HUES6 (cell line): ENCODE measurements at regions not wholly inside any gene's neighbourhood (a gene's known extent, or its start where the extent isn't known, plus 50 kb on each side); places are given as distances from the start of the nearest gene placed in this dataset.
"Not testable (repeated sequence)": the region's sequence is repeated elsewhere in the genome, so short reads cannot be mapped to it uniquely, and the experiment has no call there.

ENCODE experiments used
- H3K27ac ChIP-seq: 2 replicates; pipeline ENCODE4 v1.7.0; 2013; ENCODE audit warnings: low read depth, mild to moderate bottlenecking, low read length, inconsistent platforms
- H3K27me3 ChIP-seq: 2 replicates; pipeline ENCODE4 v1.6.1; 2013; ENCODE audit warnings: low read length; ENCODE audit not compliant: control insufficient read depth, insufficient read depth
- H3K36me3 ChIP-seq: 2 replicates; pipeline ENCODE4 v1.6.1; 2013; ENCODE audit warnings: low read length; ENCODE audit not compliant: control insufficient read depth, insufficient read depth
- H3K4me1 ChIP-seq: 2 replicates; pipeline ENCODE4 v1.6.1; 2013; ENCODE audit warnings: low read length; ENCODE audit not compliant: control insufficient read depth, insufficient read depth
- H3K4me3 ChIP-seq: 2 replicates; pipeline ENCODE4 v1.5.1; 2013; ENCODE audit warnings: low read depth, low read length
- H3K9ac ChIP-seq: one replicate; pipeline ENCODE4 v1.6.1; 2013; ENCODE audit warnings: mild to moderate bottlenecking, low read length
- H3K9me3 ChIP-seq: 2 replicates; pipeline ENCODE4 v1.6.1; 2013; ENCODE audit warnings: low read depth, low read length; ENCODE audit not compliant: control insufficient read depth, insufficient read depth

GRCh38 chrX:34279866-34280560 lies 147.9 kb upstream of the FAM47A start:
- Histone ChIP-seq H3K27me3 (no peaks in the 10 kb centered on the region), H3K27ac (no peak overlapping the region), H3K9me3 (no peaks in the 10 kb centered on the region), H3K4me3 (no peak overlapping the region), H3K4me1 (no peaks in the 10 kb centered on the region), H3K9ac (no peak overlapping the region), H3K36me3 (no peaks in the 10 kb centered on the region)

- no peak overlapping the region for H3K9ac ChIP-seq
- no peaks in the 10 kb centered on the region for H3K9me3 ChIP-seq
- H3K4me3 ChIP-seq = no peak overlapping the region
- H3K4me1 ChIP-seq = peaks cover 11% of the 10 kb centered on the region; the same call in 1 of the 2 replicates
- no peak overlapping the region for H3K27ac ChIP-seq
- H3K27me3 ChIP-seq = no peaks in the 10 kb centered on the region
- no peaks in the 10 kb centered on the region for H3K36me3 ChIP-seq
Measured at GRCh38 chrX:34275699-34276098, 143.6 kb upstream of the FAM47A start.

GRCh38 chrX:34270434-34270833 lies 138.3 kb upstream of the FAM47A start:
- Histone ChIP-seq H3K27me3 (no peaks in the 10 kb centered on the region), H3K27ac (no peak overlapping the region), H3K36me3 (no peaks in the 10 kb centered on the region), H3K9ac (no peak overlapping the region), H3K4me3 (no peak overlapping the region), H3K4me1 (peaks cover 22% of the 10 kb centered on the region), H3K9me3 (no peaks in the 10 kb centered on the region)

- Histone ChIP-seq H3K4me3 (no peak overlapping the region), H3K27me3 (no peaks in the 10 kb centered on the region; the same call in 1 of the 2 replicates), H3K4me1 (no peaks in the 10 kb centered on the region), H3K9ac (no peak overlapping the region), H3K36me3 (no peaks in the 10 kb centered on the region), H3K27ac (no peak overlapping the region), H3K9me3 (peaks cover 4% of the 10 kb centered on the region; the same call in 1 of the 2 replicates)
Measured at GRCh38 chrX:34238896-34239295, 106.8 kb upstream of the FAM47A start.

GRCh38 chrX:34230156-34230555 lies 98.0 kb upstream of the FAM47A start:
- H3K9me3 ChIP-seq = peaks cover 17% of the 10 kb centered on the region; the same call in 1 of the 2 replicates
- H3K36me3 ChIP-seq, H3K4me3 ChIP-seq, H3K27ac ChIP-seq, H3K9ac ChIP-seq, H3K27me3 ChIP-seq, H3K4me1 ChIP-seq: not testable (repeated sequence)

DNA sequence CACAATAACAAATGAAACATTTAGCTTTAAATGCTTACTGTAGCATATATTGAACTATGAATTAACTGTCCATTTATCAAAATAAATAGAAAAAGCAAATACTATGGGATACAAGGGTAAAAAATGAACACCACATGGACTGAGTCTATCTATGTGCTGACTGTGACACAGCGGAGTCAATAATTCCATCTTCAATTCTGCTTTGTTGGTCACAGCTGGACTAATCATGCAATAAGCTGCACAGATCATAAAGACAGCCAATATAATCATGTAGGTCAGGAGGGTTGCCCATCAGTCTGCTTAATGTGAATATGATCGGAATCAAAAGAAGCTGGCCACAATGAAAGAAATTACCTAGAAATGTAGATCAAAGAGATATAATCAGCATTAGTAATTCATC lies 95.7 kb upstream of the FAM47A start:
- Histone ChIP-seq H3K9me3 (peaks cover 17% of the 10 kb centered on the region; the same call in 1 of the 2 replicates), H3K27ac (no peak overlapping the region), H3K9ac (no peak overlapping the region), H3K4me1 (peaks cover 4% of the 10 kb centered on the region; the same call in 1 of the 2 replicates), H3K27me3 (no peaks in the 10 kb centered on the region), H3K4me3 (no peak overlapping the region), H3K36me3 (no peaks in the 10 kb centered on the region)

DNA sequence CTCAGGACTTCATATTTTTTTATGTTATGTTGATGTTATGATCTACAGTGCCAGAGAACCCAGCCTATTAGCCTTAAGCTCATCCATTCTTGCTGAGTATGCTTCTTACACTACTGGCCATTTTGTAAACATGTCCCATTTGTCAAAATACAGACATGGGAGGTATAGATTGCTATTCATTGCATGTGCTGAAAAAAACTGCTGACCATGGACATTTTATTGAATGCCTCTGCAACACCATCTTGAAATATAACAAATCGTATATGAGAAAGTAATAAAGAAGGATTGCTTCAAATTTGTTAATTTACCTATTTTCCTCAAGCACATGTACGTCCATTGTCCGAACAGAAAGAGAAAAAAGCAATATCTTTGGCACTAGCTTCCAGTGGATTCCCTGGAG lies 91.5 kb upstream of the FAM47A start:
- Histone ChIP-seq H3K36me3 (no peaks in the 10 kb centered on the region), H3K9me3 (peaks cover 6% of the 10 kb centered on the region; the same call in 1 of the 2 replicates), H3K27ac (no peak overlapping the region), H3K4me3 (no peak overlapping the region), H3K27me3 (no peaks in the 10 kb centered on the region), H3K9ac (no peak overlapping the region), H3K4me1 (no peaks in the 10 kb centered on the region)

- Histone ChIP-seq H3K9me3 (peaks cover 3% of the 10 kb centered on the region; the same call in 1 of the 2 replicates), H3K27me3 (no peaks in the 10 kb centered on the region), H3K27ac (no peak overlapping the region), H3K9ac (no peak overlapping the region), H3K36me3 (no peaks in the 10 kb centered on the region), H3K4me3 (no peak overlapping the region), H3K4me1 (peaks cover 4% of the 10 kb centered on the region; the same call in 1 of the 2 replicates)
Measured at GRCh38 chrX:34218063-34218462, 85.9 kb upstream of the FAM47A start.

DNA sequence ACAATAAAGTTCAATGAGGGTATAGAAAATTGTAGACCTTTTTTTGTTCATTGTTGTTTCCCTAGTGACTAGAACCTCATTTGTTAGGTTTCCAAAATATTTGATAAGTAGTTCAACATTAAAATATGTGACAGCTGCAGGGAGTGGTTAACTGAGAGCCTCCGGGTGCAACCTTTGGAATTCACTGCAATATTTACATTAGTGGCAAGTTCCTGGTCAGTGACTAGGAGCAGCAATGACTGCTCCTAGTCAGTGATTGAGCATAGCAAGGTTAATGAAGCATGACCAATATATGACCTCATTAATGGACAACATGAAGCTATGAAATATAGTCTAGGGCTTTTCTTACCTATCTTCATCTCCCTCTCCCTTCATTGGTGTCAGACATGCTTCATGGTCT lies 65.8 kb upstream of the FAM47A start:
- H3K27ac ChIP-seq = no peak overlapping the region
- H3K27me3 ChIP-seq = no peaks in the 10 kb centered on the region; the same call in 1 of the 2 replicates
- no peak overlapping the region for H3K9ac ChIP-seq
- H3K4me3 ChIP-seq = no peak overlapping the region
- H3K4me1 ChIP-seq = no peaks in the 10 kb centered on the region
- no peaks in the 10 kb centered on the region for H3K36me3 ChIP-seq
- H3K9me3 ChIP-seq = no peaks in the 10 kb centered on the region
